HL-60 (cell line): ENCODE measurements at regions not wholly inside any gene's neighbourhood (a gene's known extent, or its start where the extent isn't known, plus 50 kb on each side); places are given as distances from the start of the nearest gene placed in this dataset.
"Not testable (repeated sequence)": the region's sequence is repeated elsewhere in the genome, so short reads cannot be mapped to it uniquely, and the experiment has no call there.

ENCODE experiments used
- DNase-seq, 2 experiments: peaks; one replicate each; pipeline ENCODE4 v3.0.0-alpha.2; 2010 to 2020; ENCODE audit warnings: low read depth in 1 of 2, low spot score in 1 of 2
- H3K27ac ChIP-seq: fragments of 250-450 bp; sonication (Bioruptor Pico); replicated peaks from 2 replicates; pipeline ENCODE4 v1.5.1; 2020; ENCODE audit warnings: mild to moderate bottlenecking, moderate library complexity
- H3K27me3 ChIP-seq: fragments of 250-450 bp; sonication (Bioruptor Pico); 2 replicates; pipeline ENCODE4 v1.5.1; 2021; ENCODE audit warnings: mild to moderate bottlenecking, moderate library complexity; ENCODE audit not compliant: insufficient read depth, poor library complexity, severe bottlenecking
- H3K4me3 ChIP-seq: replicated peaks from 2 replicates; pipeline ENCODE4 v1.5.1; 2011; ENCODE audit warnings: mild to moderate bottlenecking, control low read depth, low read length; ENCODE audit not compliant: insufficient read depth

DNA sequence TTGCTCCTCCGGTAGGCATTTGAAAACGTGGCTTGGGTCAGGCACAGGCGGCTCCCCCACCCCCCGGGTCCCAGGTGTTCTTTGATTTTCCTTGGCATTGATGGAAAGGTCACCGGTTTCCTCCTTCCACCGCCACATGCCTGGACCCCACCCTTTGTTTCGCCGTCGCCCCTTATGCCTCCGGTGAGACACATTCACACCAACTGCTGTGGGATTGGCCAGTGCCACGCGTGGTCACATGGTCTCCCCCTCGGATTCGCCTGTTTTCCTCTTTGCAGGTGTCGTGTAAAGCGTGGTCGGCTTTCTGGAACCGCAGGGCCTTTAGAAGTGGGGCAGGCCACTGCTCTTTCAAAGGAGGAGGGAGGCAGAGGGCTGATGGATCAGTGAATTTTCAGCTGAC is 101.2 kb upstream of the FOXD4L5 start:
- H3K27ac ChIP-seq, DNase-seq, H3K4me3 ChIP-seq, H3K27me3 ChIP-seq: not testable (repeated sequence)

DNA sequence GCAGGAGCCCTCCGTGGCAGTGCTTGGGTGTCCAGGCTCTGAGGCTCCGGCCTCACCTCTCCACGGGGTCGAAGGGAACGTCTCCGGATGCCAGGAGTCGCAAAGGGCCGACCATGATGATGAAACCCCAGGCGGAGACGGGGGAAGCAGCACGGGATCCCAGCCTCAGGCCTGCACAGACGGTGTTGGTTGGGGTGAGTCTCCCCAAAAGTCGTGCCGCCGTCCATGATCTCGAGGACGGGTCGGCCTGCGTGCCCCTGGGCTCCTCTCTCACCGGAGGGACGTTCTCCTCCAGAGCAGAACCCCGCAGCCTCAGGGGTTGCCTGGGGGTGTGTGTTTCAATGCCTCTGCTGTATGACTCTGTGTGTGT is 100.6 kb upstream of the FOXD4L5 start:
- not testable (repeated sequence) for DNase-seq, H3K4me3 ChIP-seq, H3K27me3 ChIP-seq, H3K27ac ChIP-seq

DNA sequence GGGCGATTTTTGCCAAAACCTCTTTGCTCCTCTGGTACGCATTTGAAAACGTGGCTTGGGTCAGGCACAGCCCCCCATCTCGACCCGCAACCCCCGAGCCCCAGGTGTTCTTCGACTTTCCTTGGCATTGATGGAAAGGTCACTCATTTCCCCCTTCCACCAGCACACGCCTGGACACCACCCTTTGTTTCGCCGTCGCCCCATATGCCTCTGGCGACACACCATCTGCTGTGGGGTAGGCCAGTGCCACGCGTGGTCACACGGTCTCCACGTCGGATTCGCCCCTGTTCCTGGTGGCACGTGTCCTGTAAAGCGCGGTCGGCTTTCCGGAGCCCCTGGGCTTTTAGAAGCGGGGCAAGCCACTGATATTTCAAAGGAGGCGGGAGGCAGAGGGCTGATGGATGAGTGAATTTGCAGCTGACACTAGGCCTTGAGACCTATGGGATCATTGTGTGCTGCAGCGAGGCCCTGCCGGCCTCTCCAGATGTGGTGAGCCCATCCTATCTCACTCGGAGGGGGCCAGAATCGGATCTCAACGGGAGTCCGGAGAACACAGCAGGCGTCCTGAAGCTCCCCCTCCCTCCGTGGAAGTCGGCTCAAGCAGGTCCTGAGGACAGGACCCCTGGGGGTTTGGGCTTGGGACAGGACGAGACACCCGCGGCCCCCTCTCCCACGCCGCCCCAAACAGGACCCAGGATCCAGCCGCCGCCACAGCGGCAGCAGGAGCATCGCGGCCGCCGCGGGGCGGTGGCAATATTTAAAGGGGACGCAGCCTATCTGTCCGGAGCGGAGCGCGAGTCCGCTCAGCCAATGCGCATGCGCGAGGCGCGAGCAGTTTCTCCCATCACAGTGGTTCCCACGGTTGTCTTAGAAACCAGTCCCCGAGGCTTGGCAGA is 100.0 kb upstream of the FOXD4L5 start:
- DNase-seq, H3K27me3 ChIP-seq, H3K4me3 ChIP-seq, H3K27ac ChIP-seq: not testable (repeated sequence)

DNA sequence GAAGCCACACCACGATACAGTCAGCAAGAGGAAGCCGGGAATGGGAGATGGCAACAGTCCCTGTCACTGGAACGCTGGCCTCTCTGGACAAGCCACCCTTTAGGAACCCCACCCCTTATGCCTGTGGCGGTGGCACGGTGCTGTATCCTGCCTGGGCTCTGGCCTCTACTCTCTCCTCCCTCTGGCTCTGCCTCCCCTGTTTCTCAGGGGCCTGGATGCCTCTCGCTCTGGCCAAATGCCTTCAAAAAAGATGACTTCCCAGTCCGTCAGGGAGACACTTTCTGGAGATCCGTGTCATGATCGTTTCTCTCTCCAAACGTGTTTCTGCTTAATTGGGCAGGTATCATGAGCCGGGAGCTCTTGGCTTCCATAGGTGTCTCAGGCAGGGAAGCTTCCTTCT is 99.1 kb upstream of the FOXD4L5 start:
- not testable (repeated sequence) for H3K27me3 ChIP-seq, H3K27ac ChIP-seq, DNase-seq, H3K4me3 ChIP-seq

DNA sequence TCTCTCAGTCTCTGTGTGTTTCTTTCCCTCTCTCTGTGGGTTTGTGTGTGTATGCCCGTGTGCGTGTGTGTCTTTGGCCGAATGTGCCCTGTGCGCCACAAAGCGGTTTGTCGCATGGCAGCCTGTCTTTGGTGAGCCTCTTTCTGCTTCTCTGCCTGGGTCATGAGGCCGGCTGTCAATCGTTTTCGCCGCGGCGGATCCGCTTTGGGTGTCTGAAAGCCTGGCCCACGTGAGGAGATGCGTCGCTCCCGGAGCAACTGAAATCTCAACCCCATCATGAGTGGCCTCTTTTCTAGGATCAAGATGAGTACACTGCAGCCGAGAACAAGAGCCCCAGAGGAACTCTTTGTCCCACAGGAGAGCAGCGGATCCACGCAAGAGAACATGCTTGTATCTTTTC is 98.6 kb upstream of the FOXD4L5 start:
- not testable (repeated sequence) for H3K27me3 ChIP-seq, DNase-seq, H3K27ac ChIP-seq, H3K4me3 ChIP-seq

DNA sequence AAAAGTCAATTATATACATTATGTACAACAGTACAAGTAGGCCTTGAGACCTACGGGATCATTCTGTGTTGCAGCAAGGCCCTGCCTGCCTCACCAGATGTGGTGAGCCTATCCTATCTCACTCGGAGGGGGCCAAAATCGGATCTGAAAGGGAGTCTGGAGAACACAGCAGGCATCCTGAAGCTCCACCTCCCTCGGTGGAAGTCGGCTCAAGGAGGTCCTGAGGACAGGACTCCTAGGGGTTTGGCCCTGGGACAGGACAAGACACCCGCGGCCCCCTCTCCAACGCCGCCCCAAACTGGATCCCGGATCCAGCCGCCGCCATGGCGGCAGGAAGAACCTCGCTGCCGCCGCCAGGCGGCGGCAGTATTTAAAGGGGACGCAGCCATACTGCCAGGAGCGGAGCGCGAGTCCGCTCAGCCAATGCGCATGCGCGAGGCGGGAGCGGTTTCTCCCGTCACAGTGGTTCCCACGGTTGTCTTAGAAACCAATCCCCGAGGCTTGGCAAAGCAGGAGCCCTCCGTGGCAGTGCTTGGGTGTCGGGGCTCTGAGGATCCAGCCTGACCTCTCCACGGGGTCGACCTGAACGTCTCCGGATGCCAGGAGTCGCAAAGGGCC is 97.8 kb upstream of the FOXD4L5 start:
- not testable (repeated sequence) for H3K4me3 ChIP-seq, H3K27ac ChIP-seq, H3K27me3 ChIP-seq, DNase-seq
